Daoy (cell line): ENCODE measurements at regions not wholly inside any gene's neighbourhood (a gene's known extent, or its start where the extent isn't known, plus 50 kb on each side); places are given as distances from the start of the nearest gene placed in this dataset.
"Not testable (repeated sequence)": the region's sequence is repeated elsewhere in the genome, so short reads cannot be mapped to it uniquely, and the experiment has no call there.

Experiments used
- DNase-seq: peaks from one replicate; pipeline ENCODE4 v3.0.0-alpha.2; 2015; ENCODE audit warnings: low read depth

DNA sequence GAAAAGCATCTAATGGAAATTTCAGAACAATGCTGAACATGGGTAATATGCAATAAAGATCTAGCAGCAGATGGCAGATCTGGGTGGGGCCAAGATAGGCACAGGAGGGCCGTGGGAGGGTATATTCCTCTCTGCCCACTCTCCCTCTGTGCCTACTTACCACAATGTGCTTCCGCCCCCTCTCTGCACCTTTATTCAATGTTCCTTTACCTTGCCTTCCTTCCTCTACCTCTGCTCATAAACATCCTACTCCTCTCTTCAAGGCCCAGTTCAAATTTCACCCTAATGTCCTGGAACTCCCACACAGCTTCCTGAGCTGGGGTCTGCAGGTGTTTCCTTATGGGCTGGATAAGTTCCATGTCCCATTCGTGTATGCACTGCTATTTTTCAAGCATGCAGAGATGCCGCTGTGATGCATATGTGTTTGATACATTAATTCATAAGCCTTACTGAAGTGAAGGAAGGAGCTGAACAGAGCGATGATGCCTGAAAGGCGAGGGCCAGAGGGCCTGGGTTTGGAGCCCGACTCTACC is 65.6 kb upstream of the EDEM3 start:
- DNase-seq, result no peak

- no peak for DNase-seq
Measured at GRCh38 chr1:184818646-184819045, 64.0 kb upstream of the EDEM3 start.

DNA sequence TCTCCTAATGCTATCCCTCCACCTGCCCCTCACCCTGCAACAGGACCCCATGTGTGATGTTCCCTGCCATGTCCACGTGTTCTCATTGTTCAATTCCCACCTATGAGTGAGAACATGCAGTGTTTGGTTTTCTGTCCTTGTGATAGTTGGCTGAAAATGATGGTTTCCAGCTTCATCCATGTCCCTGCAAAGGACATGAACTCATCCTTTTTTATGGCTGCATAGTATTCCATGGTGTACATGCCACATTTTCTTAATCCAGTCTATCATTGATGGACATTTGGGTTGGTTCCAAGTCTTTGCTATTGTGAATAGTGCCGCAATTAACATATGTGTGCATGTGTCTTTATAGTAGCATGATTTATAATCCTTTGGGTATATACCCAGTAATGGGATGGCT is 62.3 kb upstream of the EDEM3 start:
- DNase-seq, result not testable (repeated sequence)

DNA sequence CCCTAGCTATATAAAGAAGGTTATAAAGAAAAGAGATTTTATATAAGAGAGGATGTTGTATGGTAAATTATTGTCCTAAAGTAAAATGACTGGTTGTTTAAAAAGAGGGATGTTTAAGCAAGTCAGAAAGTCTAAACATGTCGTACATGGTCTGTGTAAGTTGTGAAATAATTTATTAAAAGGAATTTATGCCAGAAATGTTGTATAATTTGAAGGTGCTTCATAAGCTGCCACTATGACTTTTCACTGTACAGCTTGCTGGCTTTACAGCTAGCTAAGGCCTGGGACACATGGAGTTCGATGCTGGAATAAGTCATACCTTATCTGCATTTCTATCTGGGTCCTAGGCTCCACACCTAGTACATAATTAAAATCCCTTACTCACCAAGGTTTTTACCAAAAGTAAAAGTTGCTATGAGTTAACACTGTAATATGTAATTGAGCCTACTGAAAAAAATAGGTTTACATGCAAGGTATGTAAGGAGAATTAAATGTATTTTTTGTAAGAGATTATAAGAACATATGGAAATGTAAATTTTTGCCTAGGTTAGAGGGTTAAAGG is 59.0 kb upstream of the EDEM3 start:
- no peak for DNase-seq

DNA sequence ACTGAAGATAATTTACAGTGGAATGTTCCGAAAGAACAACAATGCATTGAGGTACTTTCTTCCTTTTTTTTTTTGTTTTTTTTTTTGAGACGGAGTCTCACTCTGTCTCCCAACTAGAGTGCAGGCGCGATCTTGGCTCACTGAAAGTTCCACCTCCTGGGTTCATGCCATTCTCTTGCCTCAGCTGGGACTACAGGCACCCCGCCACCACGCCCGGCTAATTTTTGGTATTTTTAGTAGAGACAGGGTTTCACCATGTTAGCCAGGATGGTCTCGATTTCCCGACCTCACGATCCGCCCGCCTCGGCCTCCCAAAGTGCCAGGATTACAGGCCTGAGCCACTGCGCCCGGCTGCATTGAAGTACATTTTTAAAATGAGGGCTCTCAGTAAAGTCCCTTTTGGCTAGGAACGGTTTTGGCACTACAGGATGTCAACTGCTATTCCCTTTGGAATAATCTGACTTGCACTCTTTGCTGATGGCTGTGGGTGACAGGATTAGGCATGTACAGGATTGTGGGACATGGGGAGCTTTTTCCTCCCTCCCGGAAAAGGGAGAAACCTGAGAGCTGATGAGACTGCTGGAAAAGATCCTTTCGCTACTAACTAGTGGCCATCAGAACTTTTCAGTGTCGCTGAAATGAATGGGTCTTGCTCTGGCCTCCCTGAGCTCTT is 56.9 kb upstream of the EDEM3 start:
- DNase-seq, result no peak

GRCh38 chr1:184810735-184811343 is 56.2 kb upstream of the EDEM3 start:
- no peak for DNase-seq

- no peak for DNase-seq
Measured at GRCh38 chr1:184806296-184806721, 51.7 kb upstream of the EDEM3 start.

DNA sequence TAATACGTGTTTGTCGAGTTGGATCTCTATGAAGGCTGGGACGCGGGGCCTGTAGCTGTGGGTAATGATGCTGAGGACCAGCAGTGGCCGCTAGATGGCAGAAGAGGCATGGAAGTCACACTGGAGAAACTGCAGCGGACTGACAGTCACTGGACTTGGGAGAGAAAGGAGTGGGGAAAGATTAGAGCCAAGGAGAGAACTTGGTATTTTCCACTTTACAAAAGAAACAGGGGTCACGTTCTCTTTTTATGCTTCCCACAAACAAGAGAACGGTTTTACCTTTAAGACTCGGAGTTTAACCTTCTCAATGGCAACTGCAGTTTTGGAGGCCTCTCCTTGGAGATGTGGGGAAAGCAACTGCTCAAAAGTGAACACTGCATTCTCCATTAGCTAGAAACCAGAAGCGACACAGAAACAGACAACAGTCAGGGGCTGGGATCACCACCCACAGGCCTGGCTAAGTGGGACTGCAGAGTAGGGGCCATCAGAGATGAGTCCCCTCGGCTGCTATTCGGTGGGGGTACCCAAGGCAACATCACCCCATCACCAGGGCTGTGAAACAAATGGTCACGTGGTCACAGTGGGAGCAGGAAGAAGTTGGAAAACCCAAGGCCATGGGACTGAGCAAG is 51.1 kb upstream of the EDEM3 start:
- peak; percentile 86 for DNase-seq
